Endothelial cell of umbilical vein (primary cell): ENCODE measurements at regions not wholly inside any gene's neighbourhood (a gene's known extent, or its start where the extent isn't known, plus 50 kb on each side); places are given as distances from the start of the nearest gene placed in this dataset.

Source experiments
- BruUV-seq: library from RNA; stranded (reverse); fragments of 400-500 nt; replicated peaks from 2 replicates; lab custom pipeline; 2021; lab: Mats Ljungman, UMichigan
- CTCF ChIA-PET: fragments of 300-600, 350-600 bp; sonication (Branson Sonifier 250); formaldehyde crosslinking; loops from one replicate; lab custom pipeline; 2021; ENCODE audit warnings: antibody characterized with exemption, inconsistent platforms; lab: Charles Lee
- POLR2A ChIA-PET: fragments of 300-600, 350-600 bp; sonication (Branson Sonifier 250); formaldehyde crosslinking; loops from one replicate; lab custom pipeline; 2021; ENCODE audit warnings: antibody characterized with exemption, inconsistent platforms; lab: Charles Lee
- DNase-seq: peaks from one replicate; pipeline ENCODE4 v3.0.0-alpha.2; 2011; ENCODE audit warnings: low read depth, low spot score
- FAIRE-seq: peaks from 2 replicates; lab custom pipeline; 2011; peaks lifted over from hg19 to GRCh38; lab: Jason Lieb, UNC
- H2AFZ ChIP-seq: 2 replicates; pipeline ENCODE4 v1.6.0; 2012; ENCODE audit warnings: low read depth, low read length, control low read depth, inconsistent platforms
- H3K27ac ChIP-seq: 2 replicates; pipeline ENCODE4 v1.5.1; 2011; ENCODE audit warnings: low read depth, mild to moderate bottlenecking, control low read depth, low read length, moderate library complexity; ENCODE audit not compliant: insufficient read depth
- H3K27me3 ChIP-seq, 2 experiments: 2 replicates each; pipeline versions ENCODE4 v1.6.0 to v1.6.1; 2011; ENCODE audit warnings: low read length in 2 of 2, mixed read lengths in 1 of 2; ENCODE audit not compliant: control insufficient read depth in 2 of 2, insufficient read depth in 2 of 2
- H3K36me3 ChIP-seq, 2 experiments: 2 replicates in 1 of 2; 3 replicates in 1 of 2; pipeline ENCODE4 v1.5.1; 2011; ENCODE audit warnings: low read length in 2 of 2, mild to moderate bottlenecking in 1 of 2, moderate library complexity in 1 of 2; ENCODE audit not compliant: control insufficient read depth in 2 of 2, insufficient read depth in 2 of 2; ENCODE audit errors: extremely low read depth in 1 of 2
- H3K4me1 ChIP-seq: 3 replicates; pipeline ENCODE4 v1.5.1; 2011; ENCODE audit warnings: mild to moderate bottlenecking, low read length; ENCODE audit not compliant: control insufficient read depth, insufficient read depth; ENCODE audit errors: extremely low read depth
- H3K4me2 ChIP-seq: 2 replicates; pipeline ENCODE4 v1.6.1; 2011; ENCODE audit warnings: low read length, control low read depth, mixed read lengths; ENCODE audit not compliant: insufficient read depth
- H3K4me3 ChIP-seq, 3 experiments: fragments of 200-600 bp in 1 of 3; sonication (generic), shearing (Covaris generic) in 1 of 3; replicated peaks in 1 of 3; 2 replicates each; pipeline ENCODE4 v1.5.1; 2011 to 2016; ENCODE audit warnings: control low read depth in 3 of 3, low read length in 3 of 3, mild to moderate bottlenecking in 2 of 3, inconsistent platforms in 1 of 3, low read depth in 1 of 3, moderate library complexity in 1 of 3; ENCODE audit not compliant: insufficient read depth in 1 of 3
- H3K79me2 ChIP-seq: 2 replicates; pipeline ENCODE4 v1.6.0; 2012; ENCODE audit warnings: low read length, inconsistent platforms; ENCODE audit not compliant: control insufficient read depth, insufficient read depth
- H3K9ac ChIP-seq: replicated peaks from 2 replicates; pipeline ENCODE3; 2011; ENCODE audit warnings: low read length, control low read depth; ENCODE audit not compliant: insufficient read depth; ENCODE audit errors: extremely low read depth
- H3K9me1 ChIP-seq: replicated peaks from 3 replicates; pipeline ENCODE4 v1.6.0; 2011; ENCODE audit warnings: mild to moderate bottlenecking, low read length; ENCODE audit not compliant: control insufficient read depth, insufficient read depth; ENCODE audit errors: extremely low read depth
- H3K9me3 ChIP-seq: replicated peaks from 2 replicates; pipeline ENCODE4 v1.5.1; 2012; ENCODE audit warnings: low read length, inconsistent platforms; ENCODE audit not compliant: control insufficient read depth, insufficient read depth
- H4K20me1 ChIP-seq: replicated peaks from 2 replicates; pipeline ENCODE3; 2011; ENCODE audit warnings: mild to moderate bottlenecking, low read length; ENCODE audit not compliant: control insufficient read depth, insufficient read depth; ENCODE audit errors: extremely low read depth
- EZH2 ChIP-seq: IDR thresholded peaks from 2 replicates; pipeline ENCODE4 v1.6.1; 2012; ENCODE audit warnings: borderline replicate concordance, low read depth, mild to moderate bottlenecking, moderate library complexity, low read length, inconsistent platforms; ENCODE audit not compliant: severe bottlenecking
- FOS ChIP-seq: IDR thresholded peaks from 2 replicates; pipeline ENCODE4 v1.6.1; 2011; ENCODE audit warnings: mild to moderate bottlenecking, low read length, moderate library complexity, borderline replicate concordance; ENCODE audit not compliant: insufficient read depth
- GATA2 ChIP-seq: IDR thresholded peaks from 2 replicates; pipeline ENCODE4 v1.7.0; 2011; ENCODE audit warnings: low read depth, mild to moderate bottlenecking, moderate library complexity, mixed read lengths, low read length; ENCODE audit not compliant: insufficient read length, insufficient read depth
- JUN ChIP-seq: IDR thresholded peaks from 2 replicates; pipeline ENCODE4 v1.6.1; 2011; ENCODE audit warnings: borderline replicate concordance, low read depth; ENCODE audit not compliant: insufficient read length, insufficient read depth
- MYC ChIP-seq: IDR thresholded peaks from one replicate; pipeline ENCODE4 v1.6.1; 2011; ENCODE audit warnings: mild to moderate bottlenecking, low read depth, low read length
- POLR2A ChIP-seq: IDR thresholded peaks from 2 replicates; pipeline ENCODE4 v1.6.1; 2012; ENCODE audit warnings: low read depth, mild to moderate bottlenecking, control low read depth, low read length
- POLR2AphosphoS5 ChIP-seq: IDR thresholded peaks from 2 replicates; pipeline ENCODE4 v1.6.1; 2012; ENCODE audit warnings: low read depth, mild to moderate bottlenecking, control low read depth, low read length, moderate library complexity; ENCODE audit not compliant: insufficient read depth
- dilution Hi-C: fragments of 300-500 bp; cut with MboI; formaldehyde crosslinking; loops from one replicate; pipeline ENCODE4 v1.15.0; 2019; ENCODE audit warnings: low sequenced_read_pairs; ENCODE audit not compliant: extremely low pct_ligation_motif_present
- intact Hi-C: fragments of 100-400 bp; cut with micrococcal nuclease; formaldehyde crosslinking; loops from one replicate; pipeline ENCODE4 v1.10.0; 2022
- TF ChIP-seq, protein P1 (sequence below), 2 donors: IDR thresholded peaks; 1 replicate in 1 of 2; 2 replicates in 1 of 2; pipeline ENCODE4 v1.5.1; 2011; ENCODE audit warnings: low read length in 2 of 2, mild to moderate bottlenecking in 2 of 2, moderate library complexity in 2 of 2, control low read depth in 1 of 2, inconsistent platforms in 1 of 2, low read depth in 1 of 2; ENCODE audit not compliant: insufficient read depth in 1 of 2; ENCODE audit errors: extremely low read depth in 1 of 2
- TF ChIP-seq, protein P2 (sequence below): IDR thresholded peaks from 2 replicates; pipeline ENCODE4 v1.6.1; 2011; ENCODE audit not compliant: insufficient read depth, insufficient read length

DNA sequence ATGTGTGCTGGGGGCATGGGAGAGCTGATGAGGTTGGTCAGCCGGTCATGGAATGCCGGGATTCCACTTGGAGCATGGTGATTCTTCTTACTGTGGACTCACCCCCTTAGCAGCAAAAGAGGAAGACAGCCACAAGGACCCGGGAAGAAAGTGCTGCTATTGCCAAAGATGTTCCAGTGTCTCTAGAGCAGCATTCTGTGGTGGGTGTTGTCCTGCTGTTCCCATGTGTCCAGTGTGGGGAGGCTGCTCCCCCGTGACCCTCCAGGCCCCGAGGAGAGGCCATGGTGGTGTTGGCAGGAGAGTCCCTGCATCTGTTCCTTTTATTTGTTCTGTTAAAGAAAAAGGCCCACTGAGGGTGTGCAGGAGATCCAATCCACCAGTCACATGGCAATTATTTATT is 499.4 kb downstream of the RPS24 start:
- intact Hi-C loops (no loop called here), dilution Hi-C loops (no loop called here)
- Histone ChIP-seq H3K4me3 (no peak overlapping the region), H3K9me3 (no peaks in the 10 kb centered on the region), H2AFZ (no peak overlapping the region), H3K4me1 (no peaks in the 10 kb centered on the region), H3K4me2 (no peak overlapping the region), H3K27me3 (peaks cover 0 to 2% of the 10 kb centered on the region in 2 experiments), H3K9me1 (no peaks in the 10 kb centered on the region), H3K27ac (no peak overlapping the region), H3K36me3 (no peaks in the 10 kb centered on the region), H3K79me2 (no peaks in the 10 kb centered on the region), H3K9ac (no peak overlapping the region), H4K20me1 (no peaks in the 10 kb centered on the region)
- POLR2A ChIA-PET = no interaction called here
- TF ChIP-seq POLR2AphosphoS5 (no peak), MYC (no peak)
- TF ChIP-seq, protein P1, sequence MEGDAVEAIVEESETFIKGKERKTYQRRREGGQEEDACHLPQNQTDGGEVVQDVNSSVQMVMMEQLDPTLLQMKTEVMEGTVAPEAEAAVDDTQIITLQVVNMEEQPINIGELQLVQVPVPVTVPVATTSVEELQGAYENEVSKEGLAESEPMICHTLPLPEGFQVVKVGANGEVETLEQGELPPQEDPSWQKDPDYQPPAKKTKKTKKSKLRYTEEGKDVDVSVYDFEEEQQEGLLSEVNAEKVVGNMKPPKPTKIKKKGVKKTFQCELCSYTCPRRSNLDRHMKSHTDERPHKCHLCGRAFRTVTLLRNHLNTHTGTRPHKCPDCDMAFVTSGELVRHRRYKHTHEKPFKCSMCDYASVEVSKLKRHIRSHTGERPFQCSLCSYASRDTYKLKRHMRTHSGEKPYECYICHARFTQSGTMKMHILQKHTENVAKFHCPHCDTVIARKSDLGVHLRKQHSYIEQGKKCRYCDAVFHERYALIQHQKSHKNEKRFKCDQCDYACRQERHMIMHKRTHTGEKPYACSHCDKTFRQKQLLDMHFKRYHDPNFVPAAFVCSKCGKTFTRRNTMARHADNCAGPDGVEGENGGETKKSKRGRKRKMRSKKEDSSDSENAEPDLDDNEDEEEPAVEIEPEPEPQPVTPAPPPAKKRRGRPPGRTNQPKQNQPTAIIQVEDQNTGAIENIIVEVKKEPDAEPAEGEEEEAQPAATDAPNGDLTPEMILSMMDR (IDR thresholded peaks at IDR 0.05; ENCODE audit: extremely low read depth in 1 of 2, insufficient read depth in 1 of 2, low read depth in 1 of 2, low read length in 2 of 2) = no peak
- CTCF ChIA-PET = interaction anchor here (0.7 kb wide), 1 partner anchor 331 kb away, joined by 3 read pairs; no protein-coding TSS in a partner anchor
- no TSS peak for BruUV-seq
- no peak for FAIRE-seq
- no peak for DNase-seq

- Histone ChIP-seq H3K27ac (no peak overlapping the region), H3K9me1 (no peaks in the 10 kb centered on the region), H3K27me3 (peaks cover 0 to 2% of the 10 kb centered on the region in 2 experiments), H3K9ac (no peak overlapping the region), H3K4me1 (no peaks in the 10 kb centered on the region), H3K79me2 (no peaks in the 10 kb centered on the region), H3K9me3 (no peaks in the 10 kb centered on the region), H3K4me3 (no peak overlapping the region), H4K20me1 (no peaks in the 10 kb centered on the region), H2AFZ (no peak overlapping the region), H3K36me3 (no peaks in the 10 kb centered on the region), H3K4me2 (no peak overlapping the region)
- TF ChIP-seq JUN = no peak
- TF ChIP-seq POLR2A = no peak
- no peak for TF ChIP-seq MYC
- TF ChIP-seq POLR2AphosphoS5 = no peak
- TF ChIP-seq FOS = no peak
- TF ChIP-seq, protein P2, sequence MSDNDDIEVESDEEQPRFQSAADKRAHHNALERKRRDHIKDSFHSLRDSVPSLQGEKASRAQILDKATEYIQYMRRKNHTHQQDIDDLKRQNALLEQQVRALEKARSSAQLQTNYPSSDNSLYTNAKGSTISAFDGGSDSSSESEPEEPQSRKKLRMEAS = no peak
- TF ChIP-seq, protein P1 (IDR thresholded peaks at IDR 0.05; ENCODE audit: extremely low read depth in 1 of 2, insufficient read depth in 1 of 2, low read depth in 1 of 2, low read length in 2 of 2) = no peak
- TF ChIP-seq GATA2 = no peak
- TF ChIP-seq EZH2 = no peak
- ChIA-PET POLR2A (no interaction called here), CTCF (no interaction called here)
- FAIRE-seq (no peak), DNase-seq (no peak)
- intact Hi-C loops (no loop called here), dilution Hi-C loops (no loop called here)
- BruUV-seq = no TSS peak
Measured at GRCh38 chr10:78533776-78534175, 500.1 kb downstream of the RPS24 start.
